ENCODE measurements at regions not wholly inside any gene's neighbourhood (a gene's known extent, or its start where the extent isn't known, plus 50 kb on each side); places are given as distances from the start of the nearest gene placed in this dataset.

- TF ChIP-seq, protein P1, sequence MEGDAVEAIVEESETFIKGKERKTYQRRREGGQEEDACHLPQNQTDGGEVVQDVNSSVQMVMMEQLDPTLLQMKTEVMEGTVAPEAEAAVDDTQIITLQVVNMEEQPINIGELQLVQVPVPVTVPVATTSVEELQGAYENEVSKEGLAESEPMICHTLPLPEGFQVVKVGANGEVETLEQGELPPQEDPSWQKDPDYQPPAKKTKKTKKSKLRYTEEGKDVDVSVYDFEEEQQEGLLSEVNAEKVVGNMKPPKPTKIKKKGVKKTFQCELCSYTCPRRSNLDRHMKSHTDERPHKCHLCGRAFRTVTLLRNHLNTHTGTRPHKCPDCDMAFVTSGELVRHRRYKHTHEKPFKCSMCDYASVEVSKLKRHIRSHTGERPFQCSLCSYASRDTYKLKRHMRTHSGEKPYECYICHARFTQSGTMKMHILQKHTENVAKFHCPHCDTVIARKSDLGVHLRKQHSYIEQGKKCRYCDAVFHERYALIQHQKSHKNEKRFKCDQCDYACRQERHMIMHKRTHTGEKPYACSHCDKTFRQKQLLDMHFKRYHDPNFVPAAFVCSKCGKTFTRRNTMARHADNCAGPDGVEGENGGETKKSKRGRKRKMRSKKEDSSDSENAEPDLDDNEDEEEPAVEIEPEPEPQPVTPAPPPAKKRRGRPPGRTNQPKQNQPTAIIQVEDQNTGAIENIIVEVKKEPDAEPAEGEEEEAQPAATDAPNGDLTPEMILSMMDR (IDR thresholded peaks at IDR 0.05): no peak
- TF ChIP-seq POLR2AphosphoS5 (IDR thresholded peaks at IDR 0.05; ENCODE audit: low read depth, low read length) (no peak), SIN3A (IDR thresholded peaks at IDR 0.05; ENCODE audit: borderline replicate concordance, insufficient read depth, low read depth, low read length) (no peak), REST (IDR thresholded peaks at IDR 0.05; ENCODE audit: insufficient read depth in 1 of 2, low read depth in 2 of 2, low read length in 1 of 2) (no peak)
Measured at GRCh38 chr2:146602383-146602782, 1242.4 kb upstream of the ACVR2A start.
